HG02571 (cell line): ENCODE measurements at regions not wholly inside any gene's neighbourhood (a gene's known extent, or its start where the extent isn't known, plus 50 kb on each side); places are given as distances from the start of the nearest gene placed in this dataset.
A peak's percentile ranks its signal among the peaks of the same experiment; 100 is the strongest.

ENCODE experiments used
- ATAC-seq: cut with Tn5 transposase; IDR thresholded peaks from one replicate; pipeline ENCODE4 v1.9.1; 2021; ENCODE audit warnings: mild to moderate bottlenecking, moderate library complexity; ENCODE audit not compliant: unreplicated experiment

- no peak for ATAC-seq
Measured at GRCh38 chr1:199303035-199303434, 664.2 kb downstream of the PTPRC start.

- ATAC-seq: no peak
Measured at GRCh38 chr1:199305053-199305452, 666.2 kb downstream of the PTPRC start.

- no peak for ATAC-seq
Measured at GRCh38 chr1:199307496-199308264, 668.8 kb downstream of the PTPRC start.

GRCh38 chr1:199308349-199308846, 669.6 kb downstream of the PTPRC start:
- peak; percentile 51 for ATAC-seq

GRCh38 chr1:199310708-199311107, 671.9 kb downstream of the PTPRC start:
- ATAC-seq: no peak

- no peak for ATAC-seq
Measured at GRCh38 chr1:199311478-199312262, 672.8 kb downstream of the PTPRC start.

- ATAC-seq: no peak
Measured at GRCh38 chr1:199312626-199313025, 673.8 kb downstream of the PTPRC start.

- no peak for ATAC-seq
Measured at GRCh38 chr1:199313444-199313843, 674.6 kb downstream of the PTPRC start.

GRCh38 chr1:199319341-199319740, 680.5 kb downstream of the PTPRC start:
- no peak for ATAC-seq

GRCh38 chr1:199322278-199322677, 683.4 kb downstream of the PTPRC start:
- ATAC-seq: no peak

- ATAC-seq: no peak
Measured at GRCh38 chr1:199333180-199333579, 694.3 kb upstream of the NR5A2 start.

GRCh38 chr1:199335496-199335895, 692.0 kb upstream of the NR5A2 start:
- no peak for ATAC-seq

- ATAC-seq: no peak
Measured at GRCh38 chr1:199336745-199337640, 690.5 kb upstream of the NR5A2 start.

- no peak for ATAC-seq
Measured at GRCh38 chr1:199338760-199339159, 688.8 kb upstream of the NR5A2 start.

GRCh38 chr1:199352351-199352750, 675.2 kb upstream of the NR5A2 start:
- ATAC-seq: no peak

GRCh38 chr1:199353906-199354305, 673.6 kb upstream of the NR5A2 start:
- ATAC-seq: no peak

- no peak for ATAC-seq
Measured at GRCh38 chr1:199356561-199356960, 670.9 kb upstream of the NR5A2 start.

GRCh38 chr1:199357599-199357998, 669.9 kb upstream of the NR5A2 start:
- no peak for ATAC-seq

GRCh38 chr1:199362996-199363395, 664.5 kb upstream of the NR5A2 start:
- ATAC-seq: no peak

- no peak for ATAC-seq
Measured at GRCh38 chr1:199373139-199373538, 654.4 kb upstream of the NR5A2 start.

GRCh38 chr1:199377211-199377610, 650.3 kb upstream of the NR5A2 start:
- ATAC-seq: no peak
